ENCODE measurements at regions not wholly inside any gene's neighbourhood (a gene's known extent, or its start where the extent isn't known, plus 50 kb on each side); places are given as distances from the start of the nearest gene placed in this dataset.

DNA sequence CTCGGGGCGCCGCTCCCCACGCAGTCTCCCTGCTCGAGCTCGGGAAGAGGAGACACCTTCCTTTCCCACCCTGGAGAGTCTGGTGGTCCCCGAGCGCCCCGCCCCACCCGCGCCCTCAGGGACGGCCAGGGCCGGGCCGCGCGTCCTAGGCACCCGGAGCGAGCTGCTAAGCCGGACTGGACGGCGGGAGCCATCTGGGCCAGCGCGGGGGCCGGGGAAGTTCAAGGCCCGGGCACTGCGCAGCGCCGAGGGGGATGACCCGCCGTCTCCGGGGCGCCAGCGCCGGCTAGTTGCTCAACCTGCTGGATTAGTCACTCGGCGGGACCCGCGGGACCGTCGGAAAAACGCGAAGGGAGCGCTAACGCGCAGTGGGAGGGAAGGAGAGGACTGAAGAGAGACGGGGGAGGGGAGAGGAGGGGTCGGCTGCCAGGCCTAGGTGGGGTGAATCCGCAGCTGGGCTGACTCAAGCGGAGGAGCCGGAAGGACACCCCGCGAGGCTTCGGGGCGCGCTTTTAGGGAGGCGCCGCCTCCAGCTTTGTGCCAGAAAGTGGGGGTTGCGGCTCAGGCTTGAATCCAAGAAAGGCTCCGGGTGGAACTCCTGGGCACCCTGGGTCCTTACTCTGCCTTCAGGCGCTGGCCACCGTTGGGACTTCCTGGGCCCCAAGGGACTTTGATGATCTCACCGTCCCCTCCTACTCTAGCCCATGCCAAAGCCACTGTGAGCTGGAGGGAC lies 75.7 kb upstream of the FOXP4 start:
- peak in 1 of 2 donors; percentile 92 for DNase-seq (ENCODE audit: low spot score in 2 of 2)
- TF ChIP-seq, protein P1, sequence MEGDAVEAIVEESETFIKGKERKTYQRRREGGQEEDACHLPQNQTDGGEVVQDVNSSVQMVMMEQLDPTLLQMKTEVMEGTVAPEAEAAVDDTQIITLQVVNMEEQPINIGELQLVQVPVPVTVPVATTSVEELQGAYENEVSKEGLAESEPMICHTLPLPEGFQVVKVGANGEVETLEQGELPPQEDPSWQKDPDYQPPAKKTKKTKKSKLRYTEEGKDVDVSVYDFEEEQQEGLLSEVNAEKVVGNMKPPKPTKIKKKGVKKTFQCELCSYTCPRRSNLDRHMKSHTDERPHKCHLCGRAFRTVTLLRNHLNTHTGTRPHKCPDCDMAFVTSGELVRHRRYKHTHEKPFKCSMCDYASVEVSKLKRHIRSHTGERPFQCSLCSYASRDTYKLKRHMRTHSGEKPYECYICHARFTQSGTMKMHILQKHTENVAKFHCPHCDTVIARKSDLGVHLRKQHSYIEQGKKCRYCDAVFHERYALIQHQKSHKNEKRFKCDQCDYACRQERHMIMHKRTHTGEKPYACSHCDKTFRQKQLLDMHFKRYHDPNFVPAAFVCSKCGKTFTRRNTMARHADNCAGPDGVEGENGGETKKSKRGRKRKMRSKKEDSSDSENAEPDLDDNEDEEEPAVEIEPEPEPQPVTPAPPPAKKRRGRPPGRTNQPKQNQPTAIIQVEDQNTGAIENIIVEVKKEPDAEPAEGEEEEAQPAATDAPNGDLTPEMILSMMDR (IDR thresholded peaks at IDR 0.05) = no peak
- TF ChIP-seq POLR2A (IDR thresholded peaks at IDR 0.05) = no peak
- intact Hi-C loops (cut with DNase I; ENCODE audit: low total_unique reads) = no loop called here
- no peak overlapping the region for H3K4me3 ChIP-seq (ENCODE audit: low read depth, poor library complexity, severe bottlenecking)
- WGBS, 2 donors = 5 to 7% methylated on average over 52 to 56 of the region's 62 CpGs

DNA sequence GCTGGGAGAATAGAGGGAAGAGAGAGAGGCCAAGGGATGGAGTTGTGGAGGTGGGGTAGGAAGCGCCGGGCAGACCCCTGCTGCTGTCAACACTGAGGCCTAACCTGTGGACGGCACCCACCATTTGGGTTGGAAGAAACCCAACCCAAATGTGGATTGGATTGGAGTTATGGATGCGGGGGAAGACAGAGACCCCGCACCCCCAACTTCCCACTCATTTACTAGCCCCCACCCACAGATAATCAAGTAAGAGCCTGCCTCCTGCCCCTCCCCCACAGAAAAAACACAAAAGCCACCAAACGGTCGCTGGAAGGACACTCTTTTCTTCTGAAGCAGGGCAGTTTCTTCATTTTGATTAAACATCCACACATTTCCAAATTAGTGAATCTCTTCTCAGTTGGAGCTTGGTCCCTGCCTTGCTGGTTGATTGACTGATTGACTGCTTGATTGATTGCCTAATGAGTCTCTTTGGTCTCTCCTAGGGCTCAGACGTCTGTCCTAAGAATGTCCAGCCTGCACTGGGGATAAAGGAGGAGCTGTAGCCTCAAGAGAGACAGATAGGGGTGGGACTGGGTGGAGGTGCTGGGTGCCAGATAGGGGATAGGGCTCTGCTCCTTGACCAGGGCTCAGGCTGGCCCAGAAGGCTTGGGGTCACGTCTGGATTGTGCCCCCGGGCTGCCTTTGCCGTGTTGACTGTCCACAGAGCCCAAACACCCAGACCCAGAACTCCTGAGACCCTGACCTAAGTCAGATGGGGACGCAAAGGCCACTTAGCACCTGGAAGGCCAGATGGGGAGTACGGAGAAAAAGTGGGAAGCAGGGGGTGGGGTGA lies 74.9 kb upstream of the FOXP4 start:
- WGBS, 2 donors = 69 to 74% methylated on average over 13 of the region's 13 CpGs
- no peak overlapping the region for H3K4me3 ChIP-seq (ENCODE audit: low read depth, poor library complexity, severe bottlenecking)
- DNase-seq (ENCODE audit: low spot score in 2 of 2) = no peak
- no peak for TF ChIP-seq POLR2A (IDR thresholded peaks at IDR 0.05)
- TF ChIP-seq, protein P1 (IDR thresholded peaks at IDR 0.05) = no peak
- intact Hi-C loops (cut with DNase I; ENCODE audit: low total_unique reads) = no loop called here

DNA sequence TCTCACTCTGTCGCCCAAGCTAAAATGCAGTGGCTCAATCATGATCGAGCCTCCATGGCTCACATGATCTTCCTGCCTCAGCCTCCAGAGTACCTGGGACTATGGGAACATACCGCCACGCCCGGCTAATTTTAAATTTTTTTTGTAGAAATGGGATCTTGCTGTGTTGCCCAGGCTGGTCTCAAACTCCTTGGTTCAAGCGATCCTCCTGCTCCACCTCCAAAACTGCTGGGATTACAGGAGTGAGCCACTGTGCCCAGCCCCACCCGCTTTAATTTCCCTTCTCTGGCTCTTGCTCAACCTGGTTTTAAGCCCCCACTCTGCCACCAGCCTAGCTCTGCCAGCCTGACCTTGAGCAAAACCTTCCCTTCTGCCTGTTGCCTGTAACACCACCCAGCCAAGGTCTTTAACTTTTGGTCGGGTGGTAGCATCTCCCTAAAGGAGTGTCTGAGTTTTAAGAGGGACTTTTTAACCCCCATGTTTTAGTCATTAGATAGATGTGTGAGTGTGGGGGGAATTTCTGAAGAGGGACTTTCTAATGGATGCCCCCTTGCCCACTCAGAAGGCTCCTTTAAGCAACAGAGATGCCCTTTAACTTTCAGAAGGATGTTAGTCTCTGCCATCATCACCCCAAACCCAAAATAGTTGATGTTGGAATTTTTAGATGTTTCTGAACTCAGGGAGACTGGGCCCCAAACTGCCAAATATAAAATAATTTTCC lies 71.8 kb upstream of the FOXP4 start:
- no peak overlapping the region for H3K4me3 ChIP-seq (ENCODE audit: low read depth, poor library complexity, severe bottlenecking)
- DNase-seq (ENCODE audit: low spot score in 2 of 2) = no peak
- intact Hi-C loops (cut with DNase I; ENCODE audit: low total_unique reads) = no loop called here
- 89 to 93% methylated on average over 8 of the region's 8 CpGs for WGBS, 2 donors
- TF ChIP-seq, protein P1 (IDR thresholded peaks at IDR 0.05) = no peak
- no peak for TF ChIP-seq POLR2A (IDR thresholded peaks at IDR 0.05)

DNA sequence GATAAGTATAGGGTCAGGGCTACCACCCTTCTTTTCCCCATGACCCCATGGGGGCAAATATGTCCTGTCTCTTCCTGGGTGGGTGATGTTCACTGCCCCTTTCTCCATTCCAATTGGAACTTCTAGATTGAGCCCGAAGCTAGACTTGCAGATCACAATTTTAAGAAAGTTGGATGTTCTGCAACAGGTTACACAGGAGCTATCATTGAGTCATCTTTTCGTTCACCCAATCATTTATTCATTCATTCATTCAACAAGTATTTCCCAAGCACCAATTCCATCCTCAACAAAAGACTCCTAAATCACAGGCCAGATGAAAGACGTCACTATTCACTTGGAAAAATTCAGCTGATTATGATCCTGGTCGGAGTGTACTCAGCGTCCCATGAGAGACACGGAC lies 71.0 kb upstream of the FOXP4 start:
- intact Hi-C loops (cut with DNase I; ENCODE audit: low total_unique reads) = no loop called here
- H3K4me3 ChIP-seq (ENCODE audit: low read depth, poor library complexity, severe bottlenecking) = no peak overlapping the region
- WGBS, 2 donors = 81 to 82% methylated on average over 6 of the region's 6 CpGs
- TF ChIP-seq, protein P1 (IDR thresholded peaks at IDR 0.05) = no peak
- no peak for TF ChIP-seq POLR2A (IDR thresholded peaks at IDR 0.05)
- DNase-seq (ENCODE audit: low spot score in 2 of 2) = no peak

DNA sequence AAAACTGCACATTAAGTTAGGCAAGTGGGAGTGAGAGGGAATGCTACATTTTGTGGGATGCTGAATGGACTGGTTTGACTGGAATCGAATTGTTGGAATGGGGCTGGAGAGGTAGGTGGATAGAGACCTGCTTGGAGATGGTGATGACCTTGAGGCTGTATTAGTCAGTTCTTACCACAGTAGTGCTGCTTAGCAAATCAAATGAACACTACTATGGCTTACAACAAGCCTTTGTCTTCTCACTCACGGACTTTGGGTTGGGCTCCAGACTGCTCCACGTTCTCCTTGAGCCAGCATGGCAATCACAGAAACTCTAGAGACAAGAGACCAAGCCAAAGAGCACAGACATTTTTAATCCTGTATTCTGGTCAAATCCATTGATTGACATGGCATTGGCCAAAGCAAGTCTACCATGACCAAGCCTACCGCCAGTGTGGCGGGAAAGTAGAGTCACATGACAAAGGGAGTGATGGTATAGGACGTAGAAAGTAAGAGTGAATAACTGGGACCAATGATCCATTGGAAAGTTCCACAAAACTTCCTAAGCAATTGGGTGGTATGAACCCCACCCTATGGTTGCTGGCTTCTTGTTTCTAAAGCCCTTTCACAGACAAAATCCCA lies 70.3 kb upstream of the FOXP4 start:
- WGBS, 2 donors = 79 to 86% methylated on average over 6 of the region's 6 CpGs
- intact Hi-C loops (cut with DNase I; ENCODE audit: low total_unique reads) = no loop called here
- no peak for DNase-seq (ENCODE audit: low spot score in 2 of 2)
- TF ChIP-seq, protein P1 (IDR thresholded peaks at IDR 0.05) = no peak
- TF ChIP-seq POLR2A (IDR thresholded peaks at IDR 0.05) = no peak
- H3K4me3 ChIP-seq (ENCODE audit: low read depth, poor library complexity, severe bottlenecking) = no peak overlapping the region
